ENCODE measurements at regions not wholly inside any gene's neighbourhood (a gene's known extent, or its start where the extent isn't known, plus 50 kb on each side); places are given as distances from the start of the nearest gene placed in this dataset.

- Histone ChIP-seq H2AK5ac (ENCODE audit: low read length) (no peak overlapping the region), H4K12ac (ENCODE audit: low read depth, low read length) (no peak overlapping the region), H2AFZ (ENCODE audit: insufficient read depth, low read length, poor library complexity) (no peak overlapping the region), H3K4ac (ENCODE audit: low read depth, low read length) (no peak overlapping the region), H3K4me1 (ENCODE audit: control insufficient read depth in 1 of 2, insufficient read depth in 2 of 2, low read length in 2 of 2) (no peaks in the 10 kb centered on the region), H2BK12ac (ENCODE audit: low read length) (no peak overlapping the region), H3K14ac (ENCODE audit: low read length) (no peak overlapping the region), H3K18ac (ENCODE audit: low read length) (no peak overlapping the region), H3K27ac (ENCODE audit: low read depth, low read length) (no peak overlapping the region), H2BK120ac (ENCODE audit: insufficient read depth, low read length, poor library complexity) (no peak overlapping the region), H3K9me3 (ENCODE audit: insufficient read depth, low read depth, low read length) (no peaks in the 10 kb centered on the region), H3K4me3 (ENCODE audit: low read depth, low read length) (no peak overlapping the region), H3K23ac (ENCODE audit: low read length) (no peak overlapping the region), H3K9ac (ENCODE audit: low read length) (no peak overlapping the region), H4K8ac (ENCODE audit: low read depth, low read length) (no peak overlapping the region), H3K4me2 (ENCODE audit: low read length) (no peak overlapping the region), H2BK5ac (ENCODE audit: low read depth, low read length, poor library complexity) (no peak overlapping the region), H3K36me3 (ENCODE audit: control insufficient read depth in 1 of 2, insufficient read depth in 2 of 2, low read length in 2 of 2) (no peaks in the 10 kb centered on the region), H3K79me2 (ENCODE audit: control insufficient read depth, insufficient read depth, low read length, poor library complexity) (no peaks in the 10 kb centered on the region), H4K91ac (ENCODE audit: low read depth, low read length) (no peak overlapping the region), H3K27me3 (ENCODE audit: insufficient read depth, low read length) (no peaks in the 10 kb centered on the region), H3K79me1 (ENCODE audit: low read length) (no peaks in the 10 kb centered on the region)
- no CpG with 5 or more reads among the region's 1 CpG for WGBS (ENCODE audit: extremely low coverage, insufficient coverage, insufficient read length)
- DNase-seq, result no peak
Observed at GRCh38 chr3:145721815-145722214, 439.2 kb downstream of the PLOD2 start.

- H3K18ac ChIP-seq (ENCODE audit: low read length), result no peak overlapping the region
- no peaks in the 10 kb centered on the region for H3K9me3 ChIP-seq (ENCODE audit: insufficient read depth, low read depth, low read length)
- H2AFZ ChIP-seq (ENCODE audit: insufficient read depth, low read length, poor library complexity), result no peak overlapping the region
- no peak overlapping the region for H3K4me3 ChIP-seq (ENCODE audit: low read depth, low read length)
- no peak overlapping the region for H2BK120ac ChIP-seq (ENCODE audit: insufficient read depth, low read length, poor library complexity)
- no CpG with 5 or more reads among the region's 3 CpGs for WGBS (ENCODE audit: extremely low coverage, insufficient coverage, insufficient read length)
- no peak overlapping the region for H2BK12ac ChIP-seq (ENCODE audit: low read length)
- no peaks in the 10 kb centered on the region for H3K36me3 ChIP-seq (ENCODE audit: control insufficient read depth in 1 of 2, insufficient read depth in 2 of 2, low read length in 2 of 2)
- no peak overlapping the region for H3K27ac ChIP-seq (ENCODE audit: low read depth, low read length)
- no peak overlapping the region for H4K91ac ChIP-seq (ENCODE audit: low read depth, low read length)
- no peak overlapping the region for H3K9ac ChIP-seq (ENCODE audit: low read length)
- no peak for DNase-seq
- no peak overlapping the region for H3K4me2 ChIP-seq (ENCODE audit: low read length)
- no peak overlapping the region for H4K12ac ChIP-seq (ENCODE audit: low read depth, low read length)
- no peaks in the 10 kb centered on the region for H3K27me3 ChIP-seq (ENCODE audit: insufficient read depth, low read length)
- H3K14ac ChIP-seq (ENCODE audit: low read length), result no peak overlapping the region
- H3K23ac ChIP-seq (ENCODE audit: low read length), result no peak overlapping the region
- H3K79me2 ChIP-seq (ENCODE audit: control insufficient read depth, insufficient read depth, low read length, poor library complexity), result no peaks in the 10 kb centered on the region
- H4K8ac ChIP-seq (ENCODE audit: low read depth, low read length), result no peak overlapping the region
- no peaks in the 10 kb centered on the region for H3K79me1 ChIP-seq (ENCODE audit: low read length)
- H2BK5ac ChIP-seq (ENCODE audit: low read depth, low read length, poor library complexity), result no peak overlapping the region
- no peak overlapping the region for H2AK5ac ChIP-seq (ENCODE audit: low read length)
- H3K4me1 ChIP-seq (ENCODE audit: control insufficient read depth in 1 of 2, insufficient read depth in 2 of 2, low read length in 2 of 2), result no peaks in the 10 kb centered on the region
- H3K4ac ChIP-seq (ENCODE audit: low read depth, low read length), result no peak overlapping the region
Observed at GRCh38 chr3:145727476-145727875, 433.5 kb downstream of the PLOD2 start.

- no peaks in the 10 kb centered on the region for H3K79me2 ChIP-seq (ENCODE audit: control insufficient read depth, insufficient read depth, low read length, poor library complexity)
- peak in 1 of 2 donors; percentile 9 for DNase-seq
Observed at GRCh38 chr3:145735631-145736030, 425.4 kb downstream of the PLOD2 start.

GRCh38 chr3:145737952-145738351 lies 423.0 kb downstream of the PLOD2 start:
- no peak for DNase-seq
- Histone ChIP-seq H2BK120ac (ENCODE audit: insufficient read depth, low read length, poor library complexity) (no peak overlapping the region), H2BK5ac (ENCODE audit: low read depth, low read length, poor library complexity) (no peak overlapping the region), H3K18ac (ENCODE audit: low read length) (no peak overlapping the region), H3K27me3 (ENCODE audit: insufficient read depth, low read length) (no peaks in the 10 kb centered on the region), H4K12ac (ENCODE audit: low read depth, low read length) (no peak overlapping the region), H3K27ac (ENCODE audit: low read depth, low read length) (no peak overlapping the region), H3K4me3 (ENCODE audit: low read depth, low read length) (no peak overlapping the region), H3K9ac (ENCODE audit: low read length) (no peak overlapping the region), H3K4ac (ENCODE audit: low read depth, low read length) (no peak overlapping the region), H3K23ac (ENCODE audit: low read length) (no peak overlapping the region), H3K4me1 (ENCODE audit: control insufficient read depth in 1 of 2, insufficient read depth in 2 of 2, low read length in 2 of 2) (no peaks in the 10 kb centered on the region), H3K79me2 (ENCODE audit: control insufficient read depth, insufficient read depth, low read length, poor library complexity) (no peaks in the 10 kb centered on the region), H2AK5ac (ENCODE audit: low read length) (no peak overlapping the region), H3K36me3 (ENCODE audit: control insufficient read depth in 1 of 2, insufficient read depth in 2 of 2, low read length in 2 of 2) (no peaks in the 10 kb centered on the region), H3K9me3 (ENCODE audit: insufficient read depth, low read depth, low read length) (no peaks in the 10 kb centered on the region), H4K8ac (ENCODE audit: low read depth, low read length) (no peak overlapping the region), H4K91ac (ENCODE audit: low read depth, low read length) (no peak overlapping the region), H3K79me1 (ENCODE audit: low read length) (no peaks in the 10 kb centered on the region), H3K14ac (ENCODE audit: low read length) (no peak overlapping the region), H2BK12ac (ENCODE audit: low read length) (no peak overlapping the region), H3K4me2 (ENCODE audit: low read length) (no peak overlapping the region), H2AFZ (ENCODE audit: insufficient read depth, low read length, poor library complexity) (no peak overlapping the region)
- WGBS (ENCODE audit: extremely low coverage, insufficient coverage, insufficient read length), result no CpG with 5 or more reads among the region's 1 CpG

More at GRCh38 chr3:145735631-145736030, 425.4 kb downstream of the PLOD2 start:
- H3K14ac ChIP-seq (ENCODE audit: low read length), result no peak overlapping the region
- no peaks in the 10 kb centered on the region for H3K79me1 ChIP-seq (ENCODE audit: low read length)
- H3K27ac ChIP-seq (ENCODE audit: low read depth, low read length), result no peak overlapping the region
- no peak overlapping the region for H3K23ac ChIP-seq (ENCODE audit: low read length)
- no peak overlapping the region for H2BK5ac ChIP-seq (ENCODE audit: low read depth, low read length, poor library complexity)
- no peaks in the 10 kb centered on the region for H3K4me1 ChIP-seq (ENCODE audit: control insufficient read depth in 1 of 2, insufficient read depth in 2 of 2, low read length in 2 of 2)
- no peak overlapping the region for H4K91ac ChIP-seq (ENCODE audit: low read depth, low read length)
- no peak overlapping the region for H3K4ac ChIP-seq (ENCODE audit: low read depth, low read length)
- no peak overlapping the region for H2AFZ ChIP-seq (ENCODE audit: insufficient read depth, low read length, poor library complexity)
- H2AK5ac ChIP-seq (ENCODE audit: low read length), result no peak overlapping the region
- no peak overlapping the region for H3K4me2 ChIP-seq (ENCODE audit: low read length)
- no peak overlapping the region for H4K12ac ChIP-seq (ENCODE audit: low read depth, low read length)
- H2BK120ac ChIP-seq (ENCODE audit: insufficient read depth, low read length, poor library complexity), result no peak overlapping the region
- WGBS (ENCODE audit: extremely low coverage, insufficient coverage, insufficient read length), result no CpG with 5 or more reads among the region's 2 CpGs
- no peak overlapping the region for H3K4me3 ChIP-seq (ENCODE audit: low read depth, low read length)
- no peaks in the 10 kb centered on the region for H3K9me3 ChIP-seq (ENCODE audit: insufficient read depth, low read depth, low read length)
- no peaks in the 10 kb centered on the region for H3K27me3 ChIP-seq (ENCODE audit: insufficient read depth, low read length)
- no peak overlapping the region for H3K9ac ChIP-seq (ENCODE audit: low read length)
- H3K18ac ChIP-seq (ENCODE audit: low read length), result no peak overlapping the region
- H3K36me3 ChIP-seq (ENCODE audit: control insufficient read depth in 1 of 2, insufficient read depth in 2 of 2, low read length in 2 of 2), result no peaks in the 10 kb centered on the region
- no peak overlapping the region for H2BK12ac ChIP-seq (ENCODE audit: low read length)
- H4K8ac ChIP-seq (ENCODE audit: low read depth, low read length), result no peak overlapping the region
